HS-5 (cell line): ENCODE measurements at regions not wholly inside any gene's neighbourhood (a gene's known extent, or its start where the extent isn't known, plus 50 kb on each side); places are given as distances from the start of the nearest gene placed in this dataset.
"Not testable (repeated sequence)": the region's sequence is repeated elsewhere in the genome, so short reads cannot be mapped to it uniquely, and the experiment has no call there.

Experiments
- DNase-seq: peaks from one replicate; pipeline ENCODE4 v3.0.0-alpha.2; 2012; ENCODE audit warnings: low read depth

DNA sequence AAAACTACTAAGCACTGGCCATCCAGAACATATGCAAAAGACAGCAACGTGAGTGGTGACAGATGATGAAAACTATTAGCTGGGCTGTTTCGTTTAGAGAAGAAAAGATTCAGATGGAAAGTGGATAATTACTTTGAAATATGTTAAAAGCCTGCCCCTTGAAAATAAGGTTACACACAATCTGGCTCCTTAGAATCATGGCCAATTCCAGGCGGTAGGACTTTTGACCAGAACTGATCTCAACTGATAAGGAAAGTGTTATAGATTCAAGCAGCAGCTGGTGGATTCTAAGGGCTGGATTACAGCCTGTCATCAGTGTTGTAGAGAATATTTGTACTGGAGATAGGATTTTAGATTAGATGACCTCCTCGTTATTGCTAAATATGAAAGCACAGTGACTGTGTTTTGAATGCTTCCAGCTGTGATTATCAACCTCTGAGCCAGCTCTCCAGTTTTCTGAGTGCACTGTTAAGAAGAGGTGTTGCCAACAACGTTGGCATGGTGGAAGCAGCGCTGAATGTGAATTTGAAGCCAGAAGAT lies 75.1 kb downstream of the KBTBD2 start:
- DNase-seq, result not testable (repeated sequence)

DNA sequence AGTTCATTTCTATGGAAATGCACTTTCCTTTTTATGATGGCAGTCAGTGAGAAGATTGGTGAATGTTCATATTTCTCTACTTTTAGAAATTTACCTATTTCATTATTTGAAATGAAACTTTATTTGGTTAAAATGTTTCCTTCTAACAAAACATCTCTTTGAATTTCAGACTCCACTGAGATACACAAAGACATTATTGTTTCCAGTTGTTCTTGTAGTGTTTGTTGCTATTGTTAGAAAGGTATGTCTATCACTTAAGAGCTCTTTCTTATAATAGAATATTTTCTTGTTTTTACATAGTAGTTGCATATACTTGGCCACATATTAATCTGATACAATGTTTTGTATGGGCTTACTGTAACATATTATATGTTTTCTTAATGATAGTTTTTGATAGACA lies 76.8 kb downstream of the KBTBD2 start:
- DNase-seq, result not testable (repeated sequence)

DNA sequence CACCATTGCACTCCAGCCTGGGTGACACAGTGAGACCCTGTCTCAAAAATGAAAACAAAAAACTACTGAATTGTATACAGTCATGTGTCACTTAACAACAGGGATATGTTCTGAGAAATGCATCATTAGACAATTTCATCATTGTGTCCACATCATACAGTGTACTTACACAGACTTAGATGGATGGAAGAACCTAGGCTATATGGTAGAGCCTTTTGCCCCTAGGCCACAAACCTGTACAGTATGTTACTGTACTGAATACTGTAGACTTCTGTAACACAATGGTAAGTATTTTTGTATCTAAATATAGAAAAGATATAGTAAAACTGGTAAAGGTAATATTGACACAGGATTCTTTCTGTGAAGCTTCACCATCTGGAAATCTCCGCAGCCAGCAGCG lies 81.7 kb downstream of the KBTBD2 start:
- no peak for DNase-seq

DNA sequence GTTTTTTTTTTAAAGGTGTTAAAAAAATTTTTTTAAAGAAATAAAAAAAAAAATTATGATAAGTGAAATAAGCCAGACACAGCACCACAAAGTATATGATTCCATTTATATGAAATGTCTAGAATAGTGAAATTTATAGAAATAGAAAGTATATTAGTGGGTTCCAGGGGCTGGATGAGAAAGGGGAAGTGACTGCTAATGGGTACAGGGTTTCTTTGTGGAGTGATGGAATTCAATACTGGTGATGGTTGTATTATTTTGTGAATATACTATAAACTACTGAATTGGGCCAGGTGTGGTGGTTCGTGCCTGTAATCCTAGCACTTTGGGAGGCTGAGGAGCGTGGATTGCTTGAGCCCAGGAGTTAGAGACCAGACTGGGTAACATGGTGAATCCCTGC lies 82.2 kb downstream of the KBTBD2 start:
- no peak for DNase-seq

DNA sequence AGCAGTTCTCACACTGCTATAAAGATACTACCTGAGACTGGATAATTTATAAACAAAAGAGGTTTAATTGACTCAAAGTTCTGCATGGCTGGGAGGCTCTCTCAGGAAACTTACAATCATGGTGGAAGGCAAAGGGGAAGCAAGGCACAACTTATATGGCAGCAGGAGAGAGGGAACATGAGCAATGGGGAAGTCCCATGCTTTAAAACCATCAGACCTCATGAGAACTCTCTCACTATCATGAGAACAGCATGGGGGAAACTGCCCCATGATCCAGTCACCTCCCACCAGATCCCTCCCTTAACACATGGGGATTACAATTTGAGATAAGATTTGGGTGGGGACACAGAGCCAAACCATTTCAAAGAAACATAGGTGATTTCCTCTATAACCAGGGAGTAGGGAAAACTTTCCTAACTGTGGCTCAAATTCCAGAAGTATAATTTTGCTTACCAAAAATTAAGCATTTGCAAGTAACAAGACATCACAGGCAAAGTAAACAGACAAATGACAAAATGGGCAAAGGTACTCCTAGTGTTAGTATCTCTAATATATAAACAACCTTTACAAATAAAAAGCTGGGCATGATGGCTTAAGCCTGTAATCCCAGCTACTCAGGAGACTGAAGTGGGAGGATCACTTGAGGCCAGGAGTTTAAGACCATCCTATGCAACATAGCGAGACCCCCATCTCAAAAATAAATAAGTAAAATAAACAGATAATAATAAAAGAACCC lies 88.0 kb downstream of the KBTBD2 start:
- DNase-seq, result no peak

- DNase-seq, result no peak
Measured at GRCh38 chr7:32802305-32802910, 89.2 kb downstream of the KBTBD2 start.

GRCh38 chr7:32793053-32793452 lies 98.5 kb downstream of the KBTBD2 start:
- DNase-seq, result not testable (repeated sequence)

- peak; percentile 74 for DNase-seq
Measured at GRCh38 chr7:32790766-32791430, 100.7 kb downstream of the KBTBD2 start.

GRCh38 chr7:32789266-32789665 lies 102.3 kb downstream of the KBTBD2 start:
- DNase-seq, result not testable (repeated sequence)

GRCh38 chr7:32788174-32788573 lies 103.4 kb downstream of the KBTBD2 start:
- not testable (repeated sequence) for DNase-seq

DNA sequence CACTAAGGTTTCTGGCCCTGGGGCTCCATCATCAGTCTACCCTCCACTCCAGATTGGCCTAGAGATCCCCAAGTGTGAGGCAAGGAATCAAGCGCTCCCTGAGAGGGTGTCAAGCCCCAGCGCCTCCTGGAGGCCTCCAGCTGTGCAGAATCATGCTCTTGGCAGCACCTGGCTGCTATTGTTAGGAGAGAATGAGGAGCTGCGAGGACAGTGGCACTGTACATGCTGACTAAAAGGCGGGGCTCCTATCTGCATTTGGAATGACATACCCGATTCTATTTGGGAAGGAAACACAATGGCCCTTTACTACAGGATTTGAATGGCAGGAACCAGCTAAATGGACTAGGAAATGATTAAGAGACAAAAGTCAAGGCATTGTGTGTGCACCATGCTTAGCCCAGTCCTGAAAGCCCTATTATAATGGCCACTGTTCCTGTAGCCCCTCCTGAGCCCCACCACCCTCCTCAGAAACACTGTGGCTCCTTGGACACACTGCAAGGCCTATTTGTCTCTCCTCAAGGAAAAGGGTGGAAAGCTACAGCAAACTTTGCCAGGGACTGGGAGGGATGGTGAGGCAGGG lies 106.1 kb downstream of the KBTBD2 start:
- not testable (repeated sequence) for DNase-seq

DNA sequence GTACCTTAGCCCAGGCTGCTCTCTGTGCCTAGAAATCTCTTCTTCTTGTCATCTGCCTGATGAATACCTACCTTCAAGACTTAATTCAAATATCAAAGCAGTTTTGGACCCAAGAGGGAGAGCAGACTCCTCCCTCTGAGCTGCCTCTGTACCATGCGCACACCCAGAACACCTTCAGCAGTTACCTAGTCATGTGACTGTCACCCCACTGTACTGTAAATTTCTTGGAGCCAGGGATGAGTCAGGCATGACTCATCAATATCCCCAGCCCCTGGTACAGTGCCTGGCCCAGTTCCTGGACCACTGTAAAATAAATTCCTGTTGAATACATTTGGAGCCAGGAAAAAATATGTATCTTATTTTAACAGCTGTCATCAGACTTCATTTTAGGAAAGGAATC lies 111.7 kb downstream of the KBTBD2 start:
- DNase-seq, result not testable (repeated sequence)

DNA sequence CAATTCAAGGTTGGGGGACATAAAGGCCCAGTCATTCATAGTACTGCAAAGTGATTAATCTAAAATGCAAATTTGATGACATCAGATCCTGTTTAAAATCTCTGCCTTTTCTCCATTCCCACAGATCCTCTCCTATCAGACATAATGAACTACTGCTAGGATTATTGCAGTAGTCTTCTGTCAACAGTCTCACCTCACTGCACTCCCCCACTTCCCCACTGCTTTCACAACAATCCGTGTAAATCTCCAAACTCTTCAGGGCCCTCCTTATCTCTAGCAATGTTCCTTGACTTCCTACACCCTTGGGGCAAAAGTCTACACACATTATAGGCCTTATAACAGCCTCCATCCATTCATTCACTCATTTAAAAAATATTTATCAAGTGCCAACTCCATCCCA lies 112.4 kb downstream of the KBTBD2 start:
- DNase-seq, result no peak

DNA sequence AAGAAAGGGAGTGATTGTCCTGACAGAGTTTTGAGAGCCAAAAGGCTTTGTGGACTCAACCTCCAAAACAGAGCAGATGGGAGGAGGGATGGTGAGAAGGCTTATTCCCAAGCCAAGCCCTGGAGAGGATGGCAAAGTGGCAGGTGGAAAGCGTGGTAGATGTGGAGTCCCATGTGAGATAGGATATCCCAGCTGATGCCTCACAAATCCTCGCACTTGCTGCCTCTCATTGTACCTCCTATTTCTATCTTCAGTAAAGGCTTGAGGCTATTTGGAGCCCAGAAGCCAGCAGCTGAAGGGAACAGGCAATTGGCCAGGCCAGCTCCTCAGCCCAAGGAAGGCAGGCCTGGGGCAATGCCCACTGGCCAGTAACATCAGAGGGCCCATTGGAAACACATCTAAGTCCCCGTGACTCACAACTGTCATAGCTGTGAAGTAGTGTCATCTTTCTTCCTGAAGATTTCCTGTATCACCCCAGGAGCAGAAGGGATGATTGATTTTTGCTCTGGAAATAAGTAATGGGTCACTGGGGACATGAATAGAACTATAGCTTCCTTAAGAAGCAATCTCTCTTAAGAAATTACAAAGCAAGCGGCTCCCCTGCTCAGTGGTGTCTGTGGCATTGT lies 114.4 kb downstream of the KBTBD2 start:
- DNase-seq, result peak; percentile 55

DNA sequence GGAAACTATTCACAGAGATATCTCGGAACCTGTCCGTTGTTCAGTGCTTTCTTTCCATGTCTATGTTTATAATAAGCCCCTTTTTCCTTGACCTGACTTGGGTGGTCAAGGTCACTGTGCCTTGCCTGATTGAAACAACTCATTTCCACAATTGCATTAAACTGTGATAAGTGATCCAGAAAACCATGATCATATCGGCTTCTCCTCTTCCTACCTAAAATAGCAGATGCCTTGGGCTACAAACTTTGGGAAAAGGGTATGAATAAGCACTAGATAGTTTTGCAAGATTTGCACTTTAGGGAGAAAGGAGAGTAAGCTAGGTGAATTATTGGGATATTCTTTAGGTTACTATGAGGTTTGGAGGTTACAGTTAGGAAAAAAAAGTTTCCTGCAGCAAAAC lies 115.2 kb downstream of the KBTBD2 start:
- not testable (repeated sequence) for DNase-seq

DNA sequence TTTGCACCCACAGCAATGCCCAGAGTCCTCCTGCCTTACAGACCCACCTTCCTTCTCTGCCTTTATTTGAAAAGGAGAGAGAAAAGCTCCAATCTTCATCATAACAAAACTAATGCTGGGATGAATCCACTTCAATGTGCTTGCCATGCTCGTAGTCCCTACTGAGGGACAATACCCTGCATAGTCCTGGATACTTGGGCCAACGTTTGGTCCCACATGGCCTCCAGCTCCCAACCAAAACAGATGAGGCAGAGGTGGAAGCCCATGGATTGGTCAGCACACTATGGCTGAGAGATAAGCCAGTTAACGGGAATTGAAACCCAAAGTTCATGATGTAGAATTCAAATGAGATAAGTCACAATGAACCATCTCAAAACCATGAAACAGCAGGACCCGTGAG lies 115.8 kb downstream of the KBTBD2 start:
- DNase-seq, result not testable (repeated sequence)

- DNase-seq, result no peak
Measured at GRCh38 chr7:32774541-32774951, 117.0 kb downstream of the KBTBD2 start.

DNA sequence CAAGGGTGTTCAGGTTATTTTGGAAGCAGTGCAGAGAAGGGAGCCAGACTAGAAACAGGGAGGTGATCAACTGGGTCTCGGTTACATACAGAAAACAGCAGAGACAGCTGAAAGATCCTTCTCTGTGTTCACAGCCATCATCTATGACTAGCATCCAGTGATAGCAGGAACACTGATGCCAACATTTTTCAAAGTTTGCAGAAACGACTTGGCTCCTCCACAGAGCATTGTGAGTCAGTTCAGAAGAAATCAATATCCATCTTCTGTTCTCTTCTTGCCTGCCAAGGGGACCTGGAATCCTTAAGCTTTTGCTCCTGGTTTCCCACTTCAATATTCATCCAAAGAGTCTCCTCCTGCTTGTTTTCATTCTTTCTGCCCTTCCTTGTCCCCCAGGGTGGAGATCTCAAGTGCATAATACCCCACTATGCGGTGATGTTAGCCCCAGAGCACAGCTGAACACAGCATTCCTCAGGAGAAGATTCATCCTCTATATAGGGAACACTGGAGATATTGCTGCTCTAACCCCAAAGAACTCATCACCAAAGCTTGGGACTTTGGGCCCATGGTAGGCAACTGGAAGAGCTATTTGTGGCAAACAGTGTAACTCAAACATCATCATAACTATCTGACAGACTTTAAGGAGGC lies 122.6 kb downstream of the KBTBD2 start:
- not testable (repeated sequence) for DNase-seq

GRCh38 chr7:32768338-32768737 lies 123.2 kb downstream of the KBTBD2 start:
- DNase-seq, result not testable (repeated sequence)

DNA sequence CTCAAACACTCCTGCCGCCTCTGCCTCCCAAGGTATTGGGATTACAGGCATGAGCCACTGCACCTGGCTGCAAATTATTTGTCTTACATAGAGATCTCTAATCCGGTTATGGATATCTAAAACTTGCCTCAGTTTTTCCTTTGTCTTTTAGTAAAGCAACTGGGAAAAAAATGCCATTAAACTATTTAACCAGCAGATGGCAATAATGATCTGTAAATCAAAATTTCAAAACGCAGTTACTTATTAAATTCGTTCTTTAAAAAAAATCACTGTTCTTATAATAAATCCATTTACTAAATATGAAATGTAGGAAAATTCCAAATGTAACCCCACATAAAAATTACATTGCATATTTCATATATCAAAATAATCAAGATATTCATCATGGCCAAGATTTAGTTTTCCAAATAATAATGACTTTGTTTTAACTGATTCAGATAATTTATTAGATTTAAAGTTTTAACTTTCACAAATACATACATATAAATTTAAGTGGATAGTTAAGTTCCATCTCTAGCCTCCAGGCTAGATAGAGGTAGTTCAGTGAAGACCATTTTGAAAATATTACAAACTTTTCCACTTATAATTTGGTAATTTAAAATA lies 125.8 kb downstream of the KBTBD2 start:
- DNase-seq, result not testable (repeated sequence)

- DNase-seq, result no peak
Measured at GRCh38 chr7:32765185-32765584, 126.4 kb downstream of the KBTBD2 start.
